Activated B cell treated with CpG ODN at 0.5 μM for 24 hours (primary cell): ENCODE measurements at regions not wholly inside any gene's neighbourhood (a gene's known extent, or its start where the extent isn't known, plus 50 kb on each side); places are given as distances from the start of the nearest gene placed in this dataset.

Experiments used
- ATAC-seq: fragments of 200-7000 bp; cut with Tn5 transposase; one replicate; pipeline ENCODE4 v1.10.0; 2021; ENCODE audit warnings: low read depth, mild to moderate bottlenecking, moderate library complexity
- CTCF ChIA-PET: fragments of 350-600 bp; sonication (Branson Sonifier 250); formaldehyde crosslinking; loops from one replicate; lab custom pipeline; 2021; ENCODE audit warnings: antibody characterized with exemption; lab: Charles Lee
- POLR2A ChIA-PET: fragments of 350-600 bp; sonication (Branson Sonifier 250); formaldehyde crosslinking; loops from one replicate; lab custom pipeline; 2021; ENCODE audit warnings: antibody characterized with exemption; lab: Charles Lee
- DNase-seq: peaks from one replicate; pipeline ENCODE4 v3.0.0; 2022
- H3K27ac Mint-ChIP-seq: one replicate; pipeline ENCODE4 v1.8.0; 2020; ENCODE audit warnings: mixed read lengths
- H3K27me3 Mint-ChIP-seq: one replicate; pipeline ENCODE4 v1.8.0; 2021; ENCODE audit warnings: mixed read lengths
- H3K36me3 Mint-ChIP-seq: one replicate; pipeline ENCODE4 v1.8.0; 2021; ENCODE audit warnings: low read depth, mixed read lengths
- H3K4me1 Mint-ChIP-seq: one replicate; pipeline ENCODE4 v1.8.0; 2021; ENCODE audit warnings: mixed read lengths
- H3K4me3 Mint-ChIP-seq: one replicate; pipeline ENCODE4 v1.8.0; 2020; ENCODE audit warnings: mild to moderate bottlenecking, mixed read lengths
- H3K9me3 Mint-ChIP-seq: one replicate; pipeline ENCODE4 v1.8.0; 2020; ENCODE audit warnings: mixed read lengths
- CTCF ChIP-seq: fragments of 200-600 bp; IDR thresholded peaks from one replicate; pipeline ENCODE4 v1.8.0; 2022; ENCODE audit warnings: antibody characterized with exemption, mild to moderate bottlenecking
- intact Hi-C: fragments of 100-400 bp; cut with micrococcal nuclease; formaldehyde crosslinking; loops from one replicate; pipeline ENCODE4 v1.15.1; 2024

GRCh38 chr5:146940295-146940694 lies 61.7 kb upstream of the PPP2R2B start:
- H3K27ac Mint-ChIP-seq = no peak overlapping the region
- DNase-seq (no peak), ATAC-seq (no peak)
- TF ChIP-seq CTCF = no peak
- H3K36me3 Mint-ChIP-seq = no peaks in the 10 kb centered on the region
- H3K4me3 Mint-ChIP-seq = no peak overlapping the region
- no peaks in the 10 kb centered on the region for H3K27me3 Mint-ChIP-seq
- no peaks in the 10 kb centered on the region for H3K9me3 Mint-ChIP-seq
- ChIA-PET POLR2A (no interaction called here), CTCF (no interaction called here)
- intact Hi-C loops = no loop called here
- H3K4me1 Mint-ChIP-seq = no peaks in the 10 kb centered on the region

- no peak overlapping the region for H3K27ac Mint-ChIP-seq
- no peak for DNase-seq
- no peaks in the 10 kb centered on the region for H3K27me3 Mint-ChIP-seq
- ATAC-seq = no peak
- no peaks in the 10 kb centered on the region for H3K36me3 Mint-ChIP-seq
- no peaks in the 10 kb centered on the region for H3K9me3 Mint-ChIP-seq
- ChIA-PET CTCF (no interaction called here), POLR2A (no interaction called here)
- H3K4me1 Mint-ChIP-seq = no peaks in the 10 kb centered on the region
- H3K4me3 Mint-ChIP-seq = no peak overlapping the region
- TF ChIP-seq CTCF = no peak
- intact Hi-C loops = no loop called here
These were observed 65.5 kb upstream of the PPP2R2B start for GRCh38 chr5:146944019-146944418.

- Mint-ChIP-seq H3K27me3 (no peaks in the 10 kb centered on the region), H3K4me1 (no peaks in the 10 kb centered on the region), H3K27ac (no peak overlapping the region), H3K9me3 (no peaks in the 10 kb centered on the region), H3K4me3 (no peak overlapping the region), H3K36me3 (no peaks in the 10 kb centered on the region)
- ATAC-seq (no peak), DNase-seq (no peak)
- no peak for TF ChIP-seq CTCF
- ChIA-PET CTCF (no interaction called here), POLR2A (no interaction called here)
- intact Hi-C loops = no loop called here
These were observed 66.4 kb upstream of the PPP2R2B start for GRCh38 chr5:146944764-146945616.

GRCh38 chr5:146945617-146946084 lies 67.1 kb upstream of the PPP2R2B start:
- ChIA-PET POLR2A (no interaction called here), CTCF (no interaction called here)
- Mint-ChIP-seq H3K27ac (no peak overlapping the region), H3K4me3 (no peak overlapping the region), H3K4me1 (no peaks in the 10 kb centered on the region), H3K9me3 (no peaks in the 10 kb centered on the region), H3K27me3 (no peaks in the 10 kb centered on the region), H3K36me3 (no peaks in the 10 kb centered on the region)
- intact Hi-C loops = no loop called here
- ATAC-seq (no peak), DNase-seq (no peak)
- TF ChIP-seq CTCF = no peak

GRCh38 chr5:146947181-146947941 lies 68.8 kb upstream of the PPP2R2B start:
- no peak overlapping the region for H3K27ac Mint-ChIP-seq
- ChIA-PET POLR2A (no interaction called here), CTCF (no interaction called here)
- DNase-seq = no peak
- H3K36me3 Mint-ChIP-seq = no peaks in the 10 kb centered on the region
- no peak for TF ChIP-seq CTCF
- ATAC-seq = no peak
- H3K27me3 Mint-ChIP-seq = no peaks in the 10 kb centered on the region
- H3K9me3 Mint-ChIP-seq = no peaks in the 10 kb centered on the region
- H3K4me1 Mint-ChIP-seq = no peaks in the 10 kb centered on the region
- H3K4me3 Mint-ChIP-seq = no peak overlapping the region
- intact Hi-C loops = no loop called here
